Left lung (tissue), 4 donors: ENCODE measurements at regions not wholly inside any gene's neighbourhood (a gene's known extent, or its start where the extent isn't known, plus 50 kb on each side); places are given as distances from the start of the nearest gene placed in this dataset.

ENCODE experiments used
- ATAC-seq: fragments of 200-7000 bp; cut with Tn5 transposase; one replicate; pipeline ENCODE4 v1.9.1; 2020; ENCODE audit warnings: moderate library complexity
- DNase-seq, 4 donors: peaks; one replicate each; pipeline ENCODE4 v3.0.0-alpha.2; 2013 to 2020
- H3K27ac ChIP-seq, 2 donors: fragments of 200-600 bp; sonication (generic) in 1 of 2; one replicate each; pipeline versions ENCODE4 v1.5.0 to v1.8.0; 2020 to 2021
- H3K27me3 ChIP-seq, 2 donors: fragments of 200-600 bp; sonication (generic) in 1 of 2; one replicate each; pipeline versions ENCODE4 v1.5.0 to v1.8.0; 2020 to 2021
- H3K36me3 ChIP-seq, 2 donors: fragments of 200-600 bp; sonication (generic) in 1 of 2; one replicate each; pipeline versions ENCODE4 v1.5.0 to v1.8.0; 2020 to 2021
- H3K4me1 ChIP-seq, 2 donors: fragments of 200-600 bp; one replicate each; pipeline ENCODE4 v1.8.0; 2021
- H3K4me3 ChIP-seq, 2 donors: fragments of 200-600 bp; sonication (generic) in 1 of 2; one replicate each; pipeline versions ENCODE4 v1.5.0 to v1.8.0; 2020 to 2021; ENCODE audit warnings: mild to moderate bottlenecking in 1 of 2
- H3K9me3 ChIP-seq, 2 donors: fragments of 200-600 bp; sonication (generic) in 1 of 2; one replicate each; pipeline versions ENCODE4 v1.5.0 to v1.8.0; 2020 to 2021
- CTCF ChIP-seq, 2 donors: fragments of 200-600 bp; sonication (generic) in 1 of 2; IDR thresholded peaks; one replicate each; pipeline versions ENCODE4 v1.5.0 to v1.8.0; 2021; ENCODE audit warnings: antibody characterized with exemption in 2 of 2
- intact Hi-C, 2 donors: fragments of 100-400 bp; cut with DNase I; formaldehyde crosslinking; loops; one replicate each; pipeline versions ENCODE4 v1.11.2 to v1.14.2; 2022
- donor health status: DM: no; HTN: yes; CAD: no.
- donor health status: DM: no; HTN: no; CAD: no.

- H3K36me3 ChIP-seq, result no peaks in the 10 kb centered on the region
- no peaks in the 10 kb centered on the region for H3K4me1 ChIP-seq
- no peak overlapping the region for H3K27ac ChIP-seq
- H3K9me3 ChIP-seq, result peaks cover 0 to 2% of the 10 kb centered on the region in 2 donors
- no peaks in the 10 kb centered on the region for H3K27me3 ChIP-seq
- H3K4me3 ChIP-seq, result no peak overlapping the region
- intact Hi-C loops, result no loop called here
- ATAC-seq, result no peak
- DNase-seq, result no peak
- TF ChIP-seq CTCF (IDR thresholded peaks at IDR 0.05), result no peak
Observed at GRCh38 chr5:86030753-86031152, 587.0 kb upstream of the COX7C start.

GRCh38 chr5:86038566-86038965 is 579.2 kb upstream of the COX7C start:
- H3K4me3 ChIP-seq, result no peak overlapping the region
- TF ChIP-seq CTCF (IDR thresholded peaks at IDR 0.05), result no peak
- intact Hi-C loops, result no loop called here
- no peaks in the 10 kb centered on the region for H3K36me3 ChIP-seq
- DNase-seq, result no peak
- no peaks in the 10 kb centered on the region for H3K27me3 ChIP-seq
- H3K9me3 ChIP-seq, result peaks cover 0 to 2% of the 10 kb centered on the region in 2 donors
- no peak overlapping the region for H3K27ac ChIP-seq
- H3K4me1 ChIP-seq, result no peaks in the 10 kb centered on the region
- no peak for ATAC-seq

GRCh38 chr5:86039351-86039750 is 578.4 kb upstream of the COX7C start:
- intact Hi-C loops, result no loop called here
- Histone ChIP-seq H3K27ac (no peak overlapping the region), H3K4me1 (no peaks in the 10 kb centered on the region), H3K4me3 (no peak overlapping the region), H3K9me3 (peaks cover 0 to 2% of the 10 kb centered on the region in 2 donors), H3K27me3 (no peaks in the 10 kb centered on the region), H3K36me3 (no peaks in the 10 kb centered on the region)
- no peak for TF ChIP-seq CTCF (IDR thresholded peaks at IDR 0.05)
- no peak for ATAC-seq
- no peak for DNase-seq

GRCh38 chr5:86070719-86071118 is 547.0 kb upstream of the COX7C start:
- no peak for TF ChIP-seq CTCF (IDR thresholded peaks at IDR 0.05)
- no peaks in the 10 kb centered on the region for H3K9me3 ChIP-seq
- intact Hi-C loops, result no loop called here
- DNase-seq (no peak), ATAC-seq (no peak)
- no peaks in the 10 kb centered on the region for H3K27me3 ChIP-seq
- H3K4me1 ChIP-seq, result no peaks in the 10 kb centered on the region
- H3K27ac ChIP-seq, result no peak overlapping the region
- H3K4me3 ChIP-seq, result no peak overlapping the region
- H3K36me3 ChIP-seq, result no peaks in the 10 kb centered on the region

GRCh38 chr5:86074297-86074696 is 543.4 kb upstream of the COX7C start:
- Histone ChIP-seq H3K4me3 (no peak overlapping the region), H3K27me3 (no peaks in the 10 kb centered on the region), H3K4me1 (no peaks in the 10 kb centered on the region), H3K9me3 (no peaks in the 10 kb centered on the region), H3K36me3 (no peaks in the 10 kb centered on the region), H3K27ac (no peak overlapping the region)
- no peak for ATAC-seq
- TF ChIP-seq CTCF (IDR thresholded peaks at IDR 0.05), result no peak
- no peak for DNase-seq
- intact Hi-C loops, result no loop called here
